Pancreas (tissue), 10 donors: ENCODE measurements at regions not wholly inside any gene's neighbourhood (a gene's known extent, or its start where the extent isn't known, plus 50 kb on each side); places are given as distances from the start of the nearest gene placed in this dataset.

Experiments used
- ATAC-seq, 4 donors: fragments of 200-7000 bp; cut with Tn5 transposase; one replicate each; pipeline versions ENCODE4 v1.8.0 to v1.9.1; 2020; ENCODE audit warnings: mild to moderate bottlenecking in 4 of 4, moderate library complexity in 4 of 4
- DNase-seq, 6 donors: peaks; one replicate each; pipeline ENCODE4 v3.0.0-alpha.2; 2020
- FAIRE-seq: peaks from 2 replicates; lab custom pipeline; 2012; peaks lifted over from hg19 to GRCh38; lab: Jason Lieb, UNC
- H3K27ac ChIP-seq, 4 donors: fragments of 200-600 bp; sonication (generic); 1 replicate in 3 of 4; 2 replicates in 1 of 4; pipeline versions ENCODE4 v1.5.0 to v1.8.0; 2020
- H3K27me3 ChIP-seq, 4 donors: fragments of 200-600 bp; one replicate each; pipeline ENCODE4 v1.8.0; 2021
- H3K36me3 ChIP-seq, 3 donors: fragments of 200-600 bp; sonication (generic) in 1 of 3; one replicate each; pipeline versions ENCODE4 v1.5.0 to v1.8.0; 2020 to 2021
- H3K4me1 ChIP-seq, 3 donors: fragments of 200-600 bp; one replicate each; pipeline ENCODE4 v1.8.0; 2021
- H3K4me3 ChIP-seq, 4 donors: fragments of 200-600 bp; sonication (generic) in 2 of 4; one replicate each; pipeline versions ENCODE4 v1.5.0 to v1.8.0; 2020 to 2021
- H3K9me3 ChIP-seq, 4 donors: fragments of 200-600 bp; one replicate each; pipeline ENCODE4 v1.8.0; 2021
- WGBS, 2 donors: extraction: QIAGEN DNeasy Blood & Tissue Kit; methylation state at CpG; one replicate each; pipeline ENCODE4 v1.1.7; 2013; 5-methylcytosine and 5-hydroxymethylcytosine counted together
- intact Hi-C, 3 donors: fragments of 100-400 bp; cut with DNase I; formaldehyde crosslinking; loops; one replicate each; pipeline versions ENCODE4 v1.11.1 to v1.14.2; 2022
- TF ChIP-seq, protein P1 (sequence below), 4 donors: fragments of 200-600 bp; sonication (generic) in 3 of 4; IDR thresholded peaks; one replicate each; pipeline versions ENCODE4 v1.5.0 to v1.8.0; 2021; ENCODE audit warnings: antibody characterized with exemption in 4 of 4
- donor health status: healthy with polysubstance abuse.
- donor health status: DM: no; HTN: no; CAD: no; lungs with moderate emphysema.
- donor health status: DM: no; HTN: no; CAD: no.
- donor health status: control.
- donor health status: control.
- donor health status: Bipolar disorder and iron deficiency.
- donor health status: DM: yes; HTN: yes; CAD: no.
- donor health status: DM: no; HTN: no; CAD: no.
- donor health status: DM: no; HTN: no; CAD: no.
- donor health status: DM: yes; HTN: yes; CAD: no.

DNA sequence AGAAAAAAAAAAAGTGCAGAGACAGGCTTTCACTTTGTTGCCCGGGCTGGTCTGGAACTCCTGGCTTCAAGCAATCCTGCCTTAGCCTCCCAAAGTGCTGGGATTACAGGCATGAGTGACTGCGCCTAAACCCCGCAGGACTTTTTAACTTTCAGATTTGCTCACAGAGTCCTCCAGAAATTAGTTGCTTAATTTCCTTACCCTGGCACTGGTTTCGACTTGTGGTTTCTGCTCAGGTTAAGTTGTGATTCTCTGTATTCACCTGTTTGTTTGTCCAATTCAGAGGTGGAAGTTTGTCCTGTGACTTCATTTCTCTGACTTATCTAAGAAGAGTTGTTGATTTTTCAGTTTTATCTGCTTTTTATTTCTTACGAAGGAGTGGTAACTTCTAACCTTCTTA is 238.1 kb downstream of the TMEM182 start:
- WGBS, 2 donors, result 76 to 77% methylated on average over 5 of the region's 5 CpGs
- Histone ChIP-seq H3K36me3 (no peaks in the 10 kb centered on the region), H3K27me3 (no peaks in the 10 kb centered on the region), H3K9me3 (no peaks in the 10 kb centered on the region), H3K4me1 (no peaks in the 10 kb centered on the region), H3K27ac (no peak overlapping the region), H3K4me3 (no peak overlapping the region)
- intact Hi-C loops, result no loop called here
- ATAC-seq, result no peak
- TF ChIP-seq, protein P1, sequence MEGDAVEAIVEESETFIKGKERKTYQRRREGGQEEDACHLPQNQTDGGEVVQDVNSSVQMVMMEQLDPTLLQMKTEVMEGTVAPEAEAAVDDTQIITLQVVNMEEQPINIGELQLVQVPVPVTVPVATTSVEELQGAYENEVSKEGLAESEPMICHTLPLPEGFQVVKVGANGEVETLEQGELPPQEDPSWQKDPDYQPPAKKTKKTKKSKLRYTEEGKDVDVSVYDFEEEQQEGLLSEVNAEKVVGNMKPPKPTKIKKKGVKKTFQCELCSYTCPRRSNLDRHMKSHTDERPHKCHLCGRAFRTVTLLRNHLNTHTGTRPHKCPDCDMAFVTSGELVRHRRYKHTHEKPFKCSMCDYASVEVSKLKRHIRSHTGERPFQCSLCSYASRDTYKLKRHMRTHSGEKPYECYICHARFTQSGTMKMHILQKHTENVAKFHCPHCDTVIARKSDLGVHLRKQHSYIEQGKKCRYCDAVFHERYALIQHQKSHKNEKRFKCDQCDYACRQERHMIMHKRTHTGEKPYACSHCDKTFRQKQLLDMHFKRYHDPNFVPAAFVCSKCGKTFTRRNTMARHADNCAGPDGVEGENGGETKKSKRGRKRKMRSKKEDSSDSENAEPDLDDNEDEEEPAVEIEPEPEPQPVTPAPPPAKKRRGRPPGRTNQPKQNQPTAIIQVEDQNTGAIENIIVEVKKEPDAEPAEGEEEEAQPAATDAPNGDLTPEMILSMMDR (IDR thresholded peaks at IDR 0.05), result no peak
- FAIRE-seq, result no peak
- DNase-seq, result no peak

DNA sequence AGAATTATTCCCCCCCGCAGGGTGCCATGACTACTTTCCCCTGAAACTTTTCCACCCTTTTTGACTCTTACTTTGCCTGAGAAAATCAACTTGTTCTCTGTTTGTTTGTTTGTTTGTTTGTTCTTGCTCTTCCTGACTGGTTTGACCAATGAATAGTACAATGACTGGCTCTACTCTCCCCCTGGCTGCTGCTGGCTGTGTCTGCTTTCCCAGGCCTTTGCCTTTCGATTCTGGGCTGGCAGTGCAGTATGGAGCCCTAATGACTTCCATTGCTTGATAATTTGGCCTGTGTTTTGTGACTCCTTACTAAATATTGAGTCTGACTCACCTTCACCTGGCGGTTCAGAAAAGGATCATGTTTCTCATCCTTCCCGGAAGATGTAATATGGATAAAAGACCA is 241.1 kb downstream of the TMEM182 start:
- intact Hi-C loops, result no loop called here
- FAIRE-seq, result no peak

DNA sequence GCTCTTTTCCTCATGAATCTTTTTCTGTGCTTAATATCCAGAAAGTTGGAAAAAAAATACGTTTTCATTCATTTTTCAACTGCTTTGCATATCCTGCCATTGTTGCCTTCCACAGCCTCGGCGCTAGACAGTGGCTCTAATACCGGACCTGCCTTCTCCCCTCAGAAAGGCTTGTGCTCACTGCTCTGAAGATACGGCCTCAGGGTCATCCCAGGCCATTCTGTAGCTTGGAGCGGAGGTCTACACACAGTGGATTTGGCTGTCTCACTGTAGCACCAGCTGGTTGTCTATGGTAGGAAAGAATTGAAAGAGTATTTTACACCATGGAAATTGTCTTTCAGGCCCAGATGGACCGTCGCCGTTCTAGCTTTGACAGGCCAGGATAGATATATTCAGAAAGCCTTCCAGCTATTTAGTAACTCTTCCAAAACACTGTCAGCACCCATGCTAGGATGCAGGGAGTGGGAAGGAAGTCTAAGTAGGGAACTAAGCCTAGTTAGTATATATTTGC is 242.0 kb downstream of the TMEM182 start:
- no peak overlapping the region for H3K4me3 ChIP-seq
- H3K27ac ChIP-seq, result no peak overlapping the region
- DNase-seq (no peak), FAIRE-seq (no peak), ATAC-seq (no peak)
- intact Hi-C loops, result no loop called here
- TF ChIP-seq, protein P1 (IDR thresholded peaks at IDR 0.05), result no peak
- no peaks in the 10 kb centered on the region for H3K27me3 ChIP-seq
- 73 to 75% methylated on average over 9 of the region's 9 CpGs for WGBS, 2 donors
- no peaks in the 10 kb centered on the region for H3K9me3 ChIP-seq
- H3K36me3 ChIP-seq, result no peaks in the 10 kb centered on the region
- H3K4me1 ChIP-seq, result no peaks in the 10 kb centered on the region

More for the DNA sequence above, 241.1 kb downstream of the TMEM182 start:
- H3K4me3 ChIP-seq, result no peak overlapping the region
- H3K9me3 ChIP-seq, result no peaks in the 10 kb centered on the region
- no peak overlapping the region for H3K27ac ChIP-seq
- H3K4me1 ChIP-seq, result no peaks in the 10 kb centered on the region
- 54 to 71% methylated on average over 4 of the region's 4 CpGs for WGBS, 2 donors
- no peaks in the 10 kb centered on the region for H3K27me3 ChIP-seq
- ATAC-seq (no peak), DNase-seq (no peak)
- H3K36me3 ChIP-seq, result no peaks in the 10 kb centered on the region
- TF ChIP-seq, protein P1 (IDR thresholded peaks at IDR 0.05), result no peak

DNA sequence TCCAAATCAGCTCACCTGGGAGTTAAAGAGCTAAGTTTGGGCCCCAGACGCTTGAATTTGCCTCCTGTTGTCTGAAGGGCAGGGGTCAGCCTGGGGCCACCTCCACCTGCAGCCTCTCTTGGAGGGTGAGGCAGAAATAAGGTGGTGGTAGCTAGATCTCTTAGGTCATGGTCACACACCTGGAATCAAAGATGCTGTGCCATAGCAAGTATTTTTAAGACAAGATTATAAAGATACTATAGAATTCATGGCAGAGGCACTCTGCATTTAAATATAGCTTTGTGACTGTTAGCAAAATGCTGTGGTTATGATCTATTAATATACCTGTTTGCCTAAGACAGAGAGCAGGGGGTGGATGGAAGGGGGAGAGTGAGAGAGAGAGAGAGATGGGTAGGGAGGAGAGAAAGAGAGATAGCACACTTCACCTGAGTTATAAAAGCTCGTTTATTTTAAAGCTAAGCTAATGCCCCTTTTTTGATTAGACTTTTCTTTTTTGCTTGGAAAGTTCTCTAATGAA is 242.7 kb downstream of the TMEM182 start:
- H3K36me3 ChIP-seq, result no peaks in the 10 kb centered on the region
- DNase-seq (no peak), FAIRE-seq (no peak), ATAC-seq (no peak)
- no peaks in the 10 kb centered on the region for H3K9me3 ChIP-seq
- H3K4me3 ChIP-seq, result no peak overlapping the region
- TF ChIP-seq, protein P1 (IDR thresholded peaks at IDR 0.05), result no peak
- H3K4me1 ChIP-seq, result no peaks in the 10 kb centered on the region
- H3K27me3 ChIP-seq, result no peaks in the 10 kb centered on the region
- no peak overlapping the region for H3K27ac ChIP-seq
- 22 to 42% methylated on average over 2 of the region's 2 CpGs for WGBS, 2 donors
- intact Hi-C loops, result no loop called here

DNA sequence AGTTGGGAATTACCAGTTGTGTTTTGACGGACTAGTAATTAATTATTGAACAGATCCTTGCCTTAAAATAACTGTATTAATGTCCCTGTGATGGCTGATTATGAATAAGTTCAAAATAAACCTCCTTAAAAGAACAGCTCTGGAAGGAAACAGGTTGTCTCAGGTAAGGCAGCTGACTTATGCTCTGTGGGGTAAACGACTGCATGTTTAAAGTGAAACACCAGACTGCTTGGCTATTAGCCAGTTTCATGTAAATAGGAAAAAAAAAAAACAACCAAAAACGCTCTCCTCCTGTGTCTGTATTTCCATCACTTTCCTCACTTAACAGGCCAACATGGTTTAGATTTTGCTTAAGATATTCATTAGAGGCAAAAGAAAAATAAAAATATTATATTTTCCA is 243.6 kb downstream of the TMEM182 start:
- 33% methylated on average over 3 of the region's 3 CpGs for WGBS, 2 donors
- H3K27ac ChIP-seq, result no peak overlapping the region
- no peaks in the 10 kb centered on the region for H3K27me3 ChIP-seq
- no peaks in the 10 kb centered on the region for H3K36me3 ChIP-seq
- FAIRE-seq, result no peak
- H3K4me3 ChIP-seq, result no peak overlapping the region
- TF ChIP-seq, protein P1 (IDR thresholded peaks at IDR 0.05), result no peak
- H3K4me1 ChIP-seq, result no peaks in the 10 kb centered on the region
- H3K9me3 ChIP-seq, result no peaks in the 10 kb centered on the region
- DNase-seq, result no peak
- ATAC-seq, result no peak
- intact Hi-C loops, result no loop called here
